Nephron (organoid): ENCODE measurements at regions not wholly inside any gene's neighbourhood (a gene's known extent, or its start where the extent isn't known, plus 50 kb on each side); places are given as distances from the start of the nearest gene placed in this dataset.
A peak's percentile ranks its signal among the peaks of the same experiment; 100 is the strongest.

Experiments used
- H3K27ac Mint-ChIP-seq, 3 experiments: 2 replicates each; pipeline ENCODE4 v1.8.0; 2020; ENCODE audit warnings: mixed read lengths in 3 of 3, mild to moderate bottlenecking in 2 of 3, moderate library complexity in 1 of 3
- H3K27me3 Mint-ChIP-seq: 2 replicates; pipeline ENCODE4 v1.8.0; 2021; ENCODE audit warnings: low read depth, mild to moderate bottlenecking, moderate library complexity, mixed read lengths
- H3K36me3 Mint-ChIP-seq: 2 replicates; pipeline ENCODE4 v1.8.0; 2020; ENCODE audit warnings: low read depth, mixed read lengths
- H3K4me1 Mint-ChIP-seq: 2 replicates; pipeline ENCODE4 v1.8.0; 2020; ENCODE audit warnings: mixed read lengths
- H3K4me3 Mint-ChIP-seq, 3 experiments: 2 replicates each; pipeline ENCODE4 v1.8.0; 2020; ENCODE audit warnings: mild to moderate bottlenecking in 3 of 3, mixed read lengths in 3 of 3, moderate library complexity in 2 of 3
- H3K9me3 Mint-ChIP-seq: 2 replicates; pipeline ENCODE4 v1.8.0; 2020; ENCODE audit warnings: mixed read lengths
- TF ChIP-seq, protein P1 (sequence below), 3 experiments: fragments of 200-600 bp; sonication (generic); IDR thresholded peaks; one replicate each; pipeline ENCODE4 v1.5.0; 2021; ENCODE audit warnings: antibody characterized with exemption in 3 of 3; ENCODE audit not compliant: unreplicated experiment in 3 of 3

DNA sequence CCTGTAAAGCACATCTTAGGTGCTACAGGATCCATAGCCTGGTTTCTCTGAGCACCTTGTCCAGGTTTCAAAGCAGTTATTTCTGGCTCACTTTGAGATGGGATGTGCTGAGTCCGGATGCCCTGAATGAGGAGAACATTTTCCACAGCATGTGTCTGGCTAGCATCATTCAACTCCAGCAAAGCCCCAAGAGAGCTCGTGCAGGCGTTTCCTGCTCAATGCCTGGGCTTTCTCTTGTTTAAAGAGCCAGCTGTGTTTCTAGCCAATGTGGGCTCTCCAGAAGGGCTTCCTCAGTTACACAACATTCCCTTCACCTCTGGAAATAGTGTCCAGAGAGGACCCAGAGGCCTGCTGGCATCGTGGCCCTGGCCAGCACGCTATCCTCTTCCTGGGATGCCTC lies 411.7 kb downstream of the DMAC1 start:
- Mint-ChIP-seq H3K27me3 (peaks cover 3% of the 10 kb centered on the region), H3K9me3 (no peaks in the 10 kb centered on the region), H3K36me3 (no peaks in the 10 kb centered on the region), H3K4me3 (no peak overlapping the region), H3K27ac (no peak overlapping the region), H3K4me1 (no peaks in the 10 kb centered on the region)
- TF ChIP-seq, protein P1, sequence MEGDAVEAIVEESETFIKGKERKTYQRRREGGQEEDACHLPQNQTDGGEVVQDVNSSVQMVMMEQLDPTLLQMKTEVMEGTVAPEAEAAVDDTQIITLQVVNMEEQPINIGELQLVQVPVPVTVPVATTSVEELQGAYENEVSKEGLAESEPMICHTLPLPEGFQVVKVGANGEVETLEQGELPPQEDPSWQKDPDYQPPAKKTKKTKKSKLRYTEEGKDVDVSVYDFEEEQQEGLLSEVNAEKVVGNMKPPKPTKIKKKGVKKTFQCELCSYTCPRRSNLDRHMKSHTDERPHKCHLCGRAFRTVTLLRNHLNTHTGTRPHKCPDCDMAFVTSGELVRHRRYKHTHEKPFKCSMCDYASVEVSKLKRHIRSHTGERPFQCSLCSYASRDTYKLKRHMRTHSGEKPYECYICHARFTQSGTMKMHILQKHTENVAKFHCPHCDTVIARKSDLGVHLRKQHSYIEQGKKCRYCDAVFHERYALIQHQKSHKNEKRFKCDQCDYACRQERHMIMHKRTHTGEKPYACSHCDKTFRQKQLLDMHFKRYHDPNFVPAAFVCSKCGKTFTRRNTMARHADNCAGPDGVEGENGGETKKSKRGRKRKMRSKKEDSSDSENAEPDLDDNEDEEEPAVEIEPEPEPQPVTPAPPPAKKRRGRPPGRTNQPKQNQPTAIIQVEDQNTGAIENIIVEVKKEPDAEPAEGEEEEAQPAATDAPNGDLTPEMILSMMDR (IDR thresholded peaks at IDR 0.05; ENCODE audit: unreplicated experiment in 3 of 3) = no peak

DNA sequence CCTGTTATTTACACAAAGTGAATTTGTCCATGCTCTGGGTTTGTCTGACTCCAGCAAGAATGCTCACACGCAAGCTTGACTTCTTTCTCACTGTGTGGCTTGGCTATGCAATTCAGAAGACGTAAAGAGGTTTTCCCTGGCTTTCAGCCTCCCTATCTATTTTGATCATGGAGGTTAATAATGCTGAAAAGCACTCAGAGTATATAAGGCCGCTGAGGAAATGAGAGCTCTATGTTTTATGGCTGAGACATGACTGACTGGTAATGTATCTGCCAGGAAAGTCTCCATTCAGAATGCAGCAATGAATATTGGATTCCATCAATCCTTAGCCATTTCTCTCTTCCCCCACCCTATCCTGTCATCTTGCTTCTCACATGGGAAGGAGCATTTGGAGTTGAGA lies 417.3 kb downstream of the DMAC1 start:
- peaks cover 11% of the 10 kb centered on the region for H3K4me1 Mint-ChIP-seq
- TF ChIP-seq, protein P1 (IDR thresholded peaks at IDR 0.05; ENCODE audit: unreplicated experiment in 3 of 3) = no peak
- H3K27ac Mint-ChIP-seq = peak overlapping the region in 2 of 3 experiments; percentile 38 to 47
- H3K9me3 Mint-ChIP-seq = peaks cover 2% of the 10 kb centered on the region
- no peaks in the 10 kb centered on the region for H3K36me3 Mint-ChIP-seq
- peaks cover 4% of the 10 kb centered on the region for H3K27me3 Mint-ChIP-seq
- no peak overlapping the region for H3K4me3 Mint-ChIP-seq

DNA sequence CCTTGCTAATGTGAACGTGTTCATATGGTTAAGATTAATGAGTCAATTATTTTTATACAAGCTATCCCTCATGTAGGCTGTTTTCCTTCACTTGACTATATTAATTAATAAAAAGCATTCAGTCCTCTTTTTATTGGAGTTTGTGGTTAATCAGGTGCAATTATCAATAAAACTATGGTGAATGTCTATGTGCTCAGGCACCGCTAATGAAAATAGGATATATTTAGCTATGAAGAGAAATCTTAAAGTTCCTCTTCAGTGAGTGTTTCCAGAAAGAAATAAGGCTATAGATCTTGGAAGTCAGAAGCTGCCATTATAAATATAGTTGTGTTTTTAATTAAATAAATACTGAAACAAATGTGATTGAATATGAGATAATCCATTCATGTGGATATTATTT lies 422.1 kb downstream of the DMAC1 start:
- peaks cover 4% of the 10 kb centered on the region for H3K27me3 Mint-ChIP-seq
- H3K36me3 Mint-ChIP-seq = peaks cover 6% of the 10 kb centered on the region
- H3K4me3 Mint-ChIP-seq = no peak overlapping the region
- H3K9me3 Mint-ChIP-seq = peaks cover 15% of the 10 kb centered on the region
- TF ChIP-seq, protein P1 (IDR thresholded peaks at IDR 0.05; ENCODE audit: unreplicated experiment in 3 of 3) = no peak
- peaks cover 38% of the 10 kb centered on the region for H3K4me1 Mint-ChIP-seq
- H3K27ac Mint-ChIP-seq = peak overlapping the region in 2 of 3 experiments; percentile 54 to 67

DNA sequence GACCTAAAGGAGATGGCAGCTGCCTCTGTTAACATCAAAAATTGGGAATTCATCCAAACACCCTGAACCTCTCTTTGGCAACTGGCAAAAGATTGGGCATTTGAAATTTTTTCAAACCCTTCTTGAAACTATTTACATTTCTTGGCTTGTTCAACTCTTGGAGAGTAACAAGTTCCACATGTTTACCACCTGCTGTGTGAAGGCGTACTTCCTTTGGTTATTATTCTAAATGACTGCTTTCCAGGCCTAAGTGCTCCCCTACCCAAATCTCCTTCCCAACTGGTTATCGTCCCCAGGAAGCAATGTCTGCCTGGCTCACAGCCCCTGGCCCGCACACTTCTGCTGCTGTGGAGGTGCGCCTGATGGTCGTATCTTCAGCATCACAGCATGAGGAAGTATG lies 422.7 kb downstream of the DMAC1 start:
- Mint-ChIP-seq H3K27me3 (peaks cover 4% of the 10 kb centered on the region), H3K36me3 (peaks cover 6% of the 10 kb centered on the region), H3K4me3 (peak overlapping the region in 1 of 3 experiments; percentile 31), H3K27ac (peak overlapping the region; percentile 54 to 67 (median 60)), H3K9me3 (peaks cover 15% of the 10 kb centered on the region), H3K4me1 (peaks cover 38% of the 10 kb centered on the region)
- TF ChIP-seq, protein P1 (IDR thresholded peaks at IDR 0.05; ENCODE audit: unreplicated experiment in 3 of 3) = no peak

DNA sequence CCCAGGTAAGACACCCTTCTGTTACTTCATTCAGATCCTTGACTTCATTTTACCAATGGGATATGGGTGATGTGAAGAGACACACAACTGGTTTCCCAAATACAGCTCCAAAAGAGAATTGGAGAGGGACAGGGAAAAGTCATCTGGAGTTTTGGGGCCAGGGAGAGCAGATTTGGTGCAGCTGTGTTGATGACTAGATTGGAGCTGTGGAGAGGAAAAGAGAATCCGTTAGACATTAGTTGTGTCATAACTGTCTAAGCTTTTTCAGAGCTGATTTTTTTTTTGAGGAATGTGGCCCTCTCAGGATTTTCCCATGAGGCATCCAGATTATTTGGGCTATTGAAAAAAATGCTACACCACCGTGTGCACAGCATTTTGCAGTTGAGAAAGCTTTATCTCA lies 423.4 kb downstream of the DMAC1 start:
- TF ChIP-seq, protein P1 (IDR thresholded peaks at IDR 0.05; ENCODE audit: unreplicated experiment in 3 of 3) = no peak
- Mint-ChIP-seq H3K4me1 (peaks cover 41% of the 10 kb centered on the region), H3K27me3 (no peaks in the 10 kb centered on the region), H3K9me3 (peaks cover 15% of the 10 kb centered on the region), H3K36me3 (peaks cover 6% of the 10 kb centered on the region), H3K4me3 (no peak overlapping the region), H3K27ac (peak overlapping the region in 1 of 3 experiments; percentile 67)

DNA sequence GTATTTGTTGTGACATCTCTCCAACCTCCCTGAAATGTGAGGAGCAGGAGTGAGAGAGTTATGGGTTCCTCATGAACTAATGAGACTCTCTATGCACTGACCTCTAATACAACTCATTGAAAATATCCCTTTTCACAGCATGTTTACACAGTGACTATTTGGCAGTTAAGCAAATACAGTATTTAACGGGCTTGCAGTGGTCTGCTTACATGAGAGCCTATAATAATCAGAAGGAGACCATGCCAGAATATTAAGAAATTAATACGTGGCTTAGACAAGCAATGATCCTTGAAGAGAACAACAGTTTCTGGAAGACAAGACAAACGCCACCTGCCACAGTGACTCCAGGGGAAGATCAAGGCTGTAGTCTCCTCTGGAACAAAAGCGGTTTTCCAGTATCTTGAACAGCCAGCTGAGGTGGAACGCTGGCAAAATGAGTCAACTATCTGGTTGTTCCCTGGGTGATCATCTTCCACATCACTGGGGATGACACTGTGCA lies 424.5 kb downstream of the DMAC1 start:
- no peak overlapping the region for H3K4me3 Mint-ChIP-seq

More for the DNA sequence above, 424.5 kb downstream of the DMAC1 start:
- H3K4me1 Mint-ChIP-seq = peaks cover 48% of the 10 kb centered on the region
- TF ChIP-seq, protein P1 (IDR thresholded peaks at IDR 0.05; ENCODE audit: unreplicated experiment in 3 of 3) = no peak
- H3K27ac Mint-ChIP-seq = peak overlapping the region; percentile 60 to 74 (median 69)
- peaks cover 15% of the 10 kb centered on the region for H3K9me3 Mint-ChIP-seq
- peaks cover 6% of the 10 kb centered on the region for H3K36me3 Mint-ChIP-seq
- no peaks in the 10 kb centered on the region for H3K27me3 Mint-ChIP-seq
